ENCODE measurements at regions not wholly inside any gene's neighbourhood (a gene's known extent, or its start where the extent isn't known, plus 50 kb on each side); places are given as distances from the start of the nearest gene placed in this dataset.

GRCh38 chr5:155193029-155193428, 179.5 kb downstream of the KIF4B start:
- Histone ChIP-seq H3K56ac (replicated peaks; ENCODE audit: insufficient read length, low read depth, low read length) (no peak overlapping the region), H3K4ac (replicated peaks; ENCODE audit: insufficient read length, low read depth, low read length) (no peak overlapping the region), H4K91ac (replicated peaks; ENCODE audit: insufficient read length, low read length) (peak overlapping the region; percentile 92), H2BK5ac (ENCODE audit: low read depth, low read length) (peak overlapping the region; percentile 89), H2AK5ac (ENCODE audit: low read depth, low read length) (no peak overlapping the region), H3K9ac (replicated peaks in 1 of 4; ENCODE audit: extremely low read depth in 1 of 4, low read depth in 3 of 4, low read length in 3 of 4) (peak overlapping the region in 1 of 4 experiments; percentile 28; a peak in 1 of 7 replicates), H2BK12ac (ENCODE audit: low read depth, low read length) (peak overlapping the region; percentile 91; the same call in 1 of the 2 replicates), H3K14ac (ENCODE audit: insufficient read length) (no peak overlapping the region), H4K5ac (ENCODE audit: insufficient read length, low read depth, low read length) (no peak overlapping the region), H3K79me1 (ENCODE audit: low read depth, low read length) (no peaks in the 10 kb centered on the region), H3K9me3 (ENCODE audit: insufficient read depth in 2 of 2, low read depth in 1 of 2, low read length in 1 of 2) (peaks cover 0 to 4% of the 10 kb centered on the region in 2 experiments; a peak in 2 of 4 replicates), H3K4me1 (replicated peaks in 1 of 4; ENCODE audit: control insufficient read depth in 3 of 4, insufficient read depth in 4 of 4, low read length in 3 of 4) (peaks cover 0 to 11% (median 2%) of the 10 kb centered on the region in 4 experiments; a peak in 5 of 7 replicates), H3K36me3 (ENCODE audit: control insufficient read depth in 2 of 4, insufficient read depth in 4 of 4, low read length in 3 of 4) (no peaks in the 10 kb centered on the region), H4K8ac (ENCODE audit: extremely low read depth, insufficient read depth, low read length) (no peak overlapping the region), H3K4me2 (ENCODE audit: insufficient read depth in 1 of 2, low read depth in 2 of 2, low read length in 2 of 2) (no peak overlapping the region), H3K23ac (ENCODE audit: insufficient read length) (no peak overlapping the region), H2BK120ac (replicated peaks; ENCODE audit: low read depth, low read length) (no peak overlapping the region), H3K4me3 (ENCODE audit: extremely low read depth in 1 of 4, insufficient read depth in 2 of 4, low read depth in 3 of 4, low read length in 4 of 4) (no peak overlapping the region), H2BK15ac (ENCODE audit: low read length) (no peak overlapping the region), H3K18ac (ENCODE audit: extremely low read depth, low read length) (no peak overlapping the region), H2AFZ (ENCODE audit: low read length) (peak overlapping the region; percentile 78), H4K20me1 (replicated peaks in 1 of 2; ENCODE audit: control insufficient read depth in 1 of 2, insufficient read depth in 2 of 2, low read length in 2 of 2) (no peaks in the 10 kb centered on the region), H3K79me2 (ENCODE audit: control insufficient read depth in 1 of 2, insufficient read depth in 2 of 2, low read length in 2 of 2) (no peaks in the 10 kb centered on the region), H3K27ac (ENCODE audit: low read depth, low read length) (peak overlapping the region; percentile 37; the same call in 1 of the 2 replicates), H3K27me3 (replicated peaks in 1 of 4; ENCODE audit: control insufficient read depth in 3 of 4, extremely low read depth in 1 of 4, insufficient read depth in 3 of 4, low read length in 3 of 4) (no peaks in the 10 kb centered on the region), H3K23me2 (ENCODE audit: low read depth, low read length) (no peaks in the 10 kb centered on the region), H2BK20ac (ENCODE audit: low read length) (no peak overlapping the region)
- DNase-seq (ENCODE audit: low read depth in 1 of 2, low spot score in 2 of 2) (no peak), FAIRE-seq (no peak)
- ChIA-PET CTCF (ENCODE audit: partially characterized antibody) (no interaction called here), POLR2A (ENCODE audit: partially characterized antibody) (no interaction called here)
- WGBS, 2 experiments (ENCODE audit: extremely low coverage in 1 of 2, insufficient coverage in 1 of 2, insufficient read length in 1 of 2, insufficient replicate concordance in 2 of 2, low coverage in 1 of 2, low lambda C conversion rate in 2 of 2, missing lambda C conversion rate in 1 of 2), result 79% methylated on average over 3 of the region's 3 CpGs; no CpG with 5 or more reads in 1 of the 2 experiments
- TF ChIP-seq JUND (IDR thresholded peaks at IDR 0.05; ENCODE audit: low read length) (peak; percentile 46; the same call in 1 of the 2 replicates), CEBPB (IDR thresholded peaks at IDR 0.05; ENCODE audit: low read depth, low read length) (no peak)

Data from H1 (cell line).